Tibial artery (tissue), 4 donors: ENCODE measurements at regions not wholly inside any gene's neighbourhood (a gene's known extent, or its start where the extent isn't known, plus 50 kb on each side); places are given as distances from the start of the nearest gene placed in this dataset.

Source experiments
- DNase-seq, 2 donors: peaks; one replicate each; pipeline ENCODE4 v3.0.0-alpha.2; 2019
- H3K27ac ChIP-seq, 2 donors: fragments of 200-600 bp; sonication (generic) in 1 of 2; 1 replicate in 1 of 2; 2 replicates in 1 of 2; pipeline ENCODE4 v1.5.1; 2018 to 2019; ENCODE audit warnings: mild to moderate bottlenecking in 1 of 2
- H3K27me3 ChIP-seq, 2 donors: fragments of 200-600 bp; sonication (generic) in 1 of 2; one replicate each; pipeline versions ENCODE4 v1.5.1 to v1.6.0; 2016 to 2019
- H3K36me3 ChIP-seq, 3 donors: fragments of 200-600 bp; sonication (generic) in 2 of 3; one replicate each; pipeline ENCODE4 v1.5.1; 2016 to 2019; ENCODE audit warnings: mild to moderate bottlenecking in 2 of 3
- H3K4me1 ChIP-seq, 4 donors: fragments of 200-600 bp; sonication (generic) in 2 of 4; 1 replicate in 3 of 4; 2 replicates in 1 of 4; pipeline ENCODE4 v1.5.1; 2016 to 2019
- H3K4me3 ChIP-seq, 2 donors: fragments of 200-600 bp; sonication (generic) in 1 of 2; 1 replicate in 1 of 2; 2 replicates in 1 of 2; pipeline ENCODE4 v1.5.1; 2018 to 2019; ENCODE audit warnings: mild to moderate bottlenecking in 2 of 2
- H3K9me3 ChIP-seq, 3 donors: fragments of 200-600 bp; sonication (generic) in 1 of 3; one replicate each; pipeline ENCODE4 v1.5.1; 2016 to 2019
- intact Hi-C: fragments of 100-400 bp; cut with DNase I; formaldehyde crosslinking; loops from one replicate; pipeline ENCODE4 v1.15.0; 2023; ENCODE audit warnings: low total_unique reads
- TF ChIP-seq, protein P1 (sequence below), 2 experiments: fragments of 200-600 bp in 1 of 2; fragments of 450-650 bp in 1 of 2; IDR thresholded peaks; one replicate each; pipeline ENCODE4 v1.5.1; 2017 to 2019; ENCODE audit warnings: antibody characterized with exemption in 2 of 2, mild to moderate bottlenecking in 1 of 2, moderate library complexity in 1 of 2

GRCh38 chr16:6562986-6563385, 769.7 kb upstream of the RBFOX1 start:
- no peak for DNase-seq
- Histone ChIP-seq H3K27me3 (no peaks in the 10 kb centered on the region), H3K9me3 (no peaks in the 10 kb centered on the region), H3K4me1 (no peaks in the 10 kb centered on the region), H3K36me3 (no peaks in the 10 kb centered on the region), H3K27ac (no peak overlapping the region), H3K4me3 (no peak overlapping the region)
- intact Hi-C loops = no loop called here
- TF ChIP-seq, protein P1, sequence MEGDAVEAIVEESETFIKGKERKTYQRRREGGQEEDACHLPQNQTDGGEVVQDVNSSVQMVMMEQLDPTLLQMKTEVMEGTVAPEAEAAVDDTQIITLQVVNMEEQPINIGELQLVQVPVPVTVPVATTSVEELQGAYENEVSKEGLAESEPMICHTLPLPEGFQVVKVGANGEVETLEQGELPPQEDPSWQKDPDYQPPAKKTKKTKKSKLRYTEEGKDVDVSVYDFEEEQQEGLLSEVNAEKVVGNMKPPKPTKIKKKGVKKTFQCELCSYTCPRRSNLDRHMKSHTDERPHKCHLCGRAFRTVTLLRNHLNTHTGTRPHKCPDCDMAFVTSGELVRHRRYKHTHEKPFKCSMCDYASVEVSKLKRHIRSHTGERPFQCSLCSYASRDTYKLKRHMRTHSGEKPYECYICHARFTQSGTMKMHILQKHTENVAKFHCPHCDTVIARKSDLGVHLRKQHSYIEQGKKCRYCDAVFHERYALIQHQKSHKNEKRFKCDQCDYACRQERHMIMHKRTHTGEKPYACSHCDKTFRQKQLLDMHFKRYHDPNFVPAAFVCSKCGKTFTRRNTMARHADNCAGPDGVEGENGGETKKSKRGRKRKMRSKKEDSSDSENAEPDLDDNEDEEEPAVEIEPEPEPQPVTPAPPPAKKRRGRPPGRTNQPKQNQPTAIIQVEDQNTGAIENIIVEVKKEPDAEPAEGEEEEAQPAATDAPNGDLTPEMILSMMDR (IDR thresholded peaks at IDR 0.05) = no peak

DNA sequence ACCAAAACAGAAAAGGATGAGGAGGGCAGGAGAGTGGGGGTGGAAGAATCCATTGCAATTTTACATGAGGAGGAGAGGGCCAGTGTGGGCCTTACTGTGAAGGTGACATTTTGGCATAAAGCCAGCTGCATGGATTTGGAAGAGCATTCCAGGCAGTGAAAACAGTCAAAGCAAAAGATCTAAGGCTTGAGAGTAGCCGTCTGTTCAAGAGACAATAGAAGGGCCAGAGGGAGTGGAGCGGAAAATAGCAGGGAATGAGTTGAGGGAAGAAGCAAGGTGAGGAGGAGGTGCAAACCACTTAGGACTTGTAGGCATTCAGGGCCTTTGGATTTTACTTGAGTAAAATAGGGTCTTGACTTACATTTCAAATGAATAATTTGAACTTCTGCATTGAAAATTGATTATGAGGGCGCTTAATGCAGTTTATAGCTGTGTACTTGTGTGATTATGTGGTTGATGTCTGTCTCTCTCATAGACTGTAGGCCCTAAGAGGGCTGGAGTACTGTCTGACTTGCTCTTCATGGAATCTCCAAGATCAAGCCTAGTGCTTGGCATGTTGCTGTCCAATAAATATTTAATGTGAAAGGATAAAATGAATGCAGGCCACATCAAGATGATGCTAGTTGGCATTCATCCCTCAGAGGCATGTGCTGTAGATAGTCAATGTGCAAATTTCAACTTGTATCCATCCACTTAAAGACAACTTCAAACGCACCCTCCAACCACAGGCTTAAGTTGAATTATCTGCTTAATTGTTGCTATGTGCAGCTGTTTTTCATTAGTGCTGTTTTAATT, 772.1 kb upstream of the RBFOX1 start:
- Histone ChIP-seq H3K4me3 (no peak overlapping the region), H3K27me3 (no peaks in the 10 kb centered on the region), H3K36me3 (no peaks in the 10 kb centered on the region), H3K27ac (no peak overlapping the region), H3K9me3 (no peaks in the 10 kb centered on the region), H3K4me1 (no peaks in the 10 kb centered on the region)
- TF ChIP-seq, protein P1 (IDR thresholded peaks at IDR 0.05) = no peak
- DNase-seq = no peak
- intact Hi-C loops = no loop called here

- no peak for DNase-seq
- Histone ChIP-seq H3K27me3 (no peaks in the 10 kb centered on the region), H3K4me1 (no peaks in the 10 kb centered on the region), H3K4me3 (no peak overlapping the region), H3K27ac (no peak overlapping the region), H3K9me3 (no peaks in the 10 kb centered on the region), H3K36me3 (no peaks in the 10 kb centered on the region)
- TF ChIP-seq, protein P1 (IDR thresholded peaks at IDR 0.05) = no peak
- intact Hi-C loops = no loop called here
Measured at GRCh38 chr16:6558661-6559060, 774.0 kb upstream of the RBFOX1 start.

DNA sequence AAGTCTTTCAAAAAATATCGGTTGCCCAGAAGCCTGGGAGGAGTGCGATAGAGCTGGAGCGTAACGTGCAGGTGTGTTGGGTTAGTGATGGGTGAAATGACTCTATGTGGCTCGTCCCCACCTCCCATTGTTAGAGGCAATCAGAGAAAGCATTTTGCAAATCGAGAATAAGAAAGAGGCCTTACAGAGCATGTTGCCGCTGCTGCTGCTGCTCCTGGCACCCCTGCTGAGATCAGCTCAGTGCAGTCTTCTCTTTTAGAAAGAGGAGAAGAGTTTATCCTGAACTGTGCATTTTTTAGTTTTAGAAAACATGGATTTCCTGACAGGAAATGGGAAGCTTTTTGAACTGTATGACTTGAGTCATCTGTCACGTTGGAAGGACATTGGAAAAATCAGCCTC, 774.5 kb upstream of the RBFOX1 start:
- Histone ChIP-seq H3K27ac (no peak overlapping the region), H3K27me3 (no peaks in the 10 kb centered on the region), H3K4me3 (no peak overlapping the region), H3K4me1 (no peaks in the 10 kb centered on the region), H3K36me3 (no peaks in the 10 kb centered on the region), H3K9me3 (no peaks in the 10 kb centered on the region)
- DNase-seq = no peak
- TF ChIP-seq, protein P1 (IDR thresholded peaks at IDR 0.05) = no peak
- intact Hi-C loops = no loop called here

GRCh38 chr16:6557353-6558023, 775.2 kb upstream of the RBFOX1 start:
- no peak for DNase-seq
- Histone ChIP-seq H3K27ac (no peak overlapping the region), H3K9me3 (no peaks in the 10 kb centered on the region), H3K4me1 (no peaks in the 10 kb centered on the region), H3K36me3 (no peaks in the 10 kb centered on the region), H3K4me3 (no peak overlapping the region), H3K27me3 (no peaks in the 10 kb centered on the region)
- TF ChIP-seq, protein P1 (IDR thresholded peaks at IDR 0.05) = no peak
- intact Hi-C loops = no loop called here
